Activated naive CD4-positive, alpha-beta T cell treated with anti-CD3 and anti-CD28 coated beads, Interleukin-2, amount 10 ng/mL, durations not matched to agents 7 days and 5 days (primary cell): ENCODE measurements at regions not wholly inside any gene's neighbourhood (a gene's known extent, or its start where the extent isn't known, plus 50 kb on each side); places are given as distances from the start of the nearest gene placed in this dataset.

Experiments used
- CTCF ChIA-PET: fragments of 350-600 bp; sonication (Branson Sonifier 250); formaldehyde crosslinking; loops from one replicate; lab custom pipeline; 2021; ENCODE audit warnings: antibody characterized with exemption; lab: Charles Lee
- DNase-seq: peaks from one replicate; pipeline ENCODE4 v3.0.0-alpha.2; 2020
- H3K27ac Mint-ChIP-seq: one replicate; pipeline ENCODE4 v1.8.0; 2021; ENCODE audit warnings: mild to moderate bottlenecking, moderate library complexity, mixed read lengths
- H3K27me3 Mint-ChIP-seq: one replicate; pipeline ENCODE4 v1.8.0; 2021; ENCODE audit warnings: mild to moderate bottlenecking, mixed read lengths
- H3K36me3 Mint-ChIP-seq: one replicate; pipeline ENCODE4 v1.8.0; 2021; ENCODE audit warnings: mixed read lengths
- H3K4me1 Mint-ChIP-seq: one replicate; pipeline ENCODE4 v1.8.0; 2021; ENCODE audit warnings: mixed read lengths
- H3K4me3 Mint-ChIP-seq: one replicate; pipeline ENCODE4 v1.8.0; 2021; ENCODE audit warnings: mild to moderate bottlenecking, moderate library complexity, mixed read lengths
- H3K9me3 Mint-ChIP-seq: one replicate; pipeline ENCODE4 v1.8.0; 2021; ENCODE audit warnings: mixed read lengths

GRCh38 chr3:61443886-61444285 is 117.5 kb upstream of the PTPRG start:
- DNase-seq = no peak
- Mint-ChIP-seq H3K4me1 (no peaks in the 10 kb centered on the region), H3K36me3 (no peaks in the 10 kb centered on the region), H3K27me3 (no peaks in the 10 kb centered on the region), H3K9me3 (no peaks in the 10 kb centered on the region), H3K4me3 (no peak overlapping the region), H3K27ac (no peak overlapping the region)
- CTCF ChIA-PET = interaction anchor here (0.7 kb wide), 1 partner anchor 87 kb away, joined by 3 read pairs; no protein-coding TSS in a partner anchor

GRCh38 chr3:61444782-61445181 is 116.6 kb upstream of the PTPRG start:
- H3K27ac Mint-ChIP-seq = no peak overlapping the region
- no peak for DNase-seq

DNA sequence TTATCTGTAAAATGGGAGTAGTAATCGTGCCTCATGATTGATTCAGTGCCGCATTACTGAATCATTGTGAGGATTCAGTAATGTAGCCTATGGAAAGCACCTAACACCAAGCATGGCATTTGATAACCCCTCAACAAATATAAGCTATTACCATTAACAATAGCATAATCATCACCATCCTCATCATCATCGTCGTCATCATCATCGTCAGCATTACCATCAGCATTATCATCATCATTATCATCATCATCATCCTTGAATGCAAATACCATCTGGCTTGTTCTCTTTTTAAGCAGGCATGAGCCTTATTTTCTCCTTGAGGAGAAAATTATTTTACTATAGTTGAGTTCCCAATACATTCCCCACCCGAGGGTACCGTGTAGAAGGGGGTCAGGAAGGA is 115.4 kb upstream of the PTPRG start:
- no peaks in the 10 kb centered on the region for H3K27me3 Mint-ChIP-seq
- CTCF ChIA-PET = no interaction called here
- no peaks in the 10 kb centered on the region for H3K4me1 Mint-ChIP-seq
- H3K27ac Mint-ChIP-seq = no peak overlapping the region
- no peak for DNase-seq
- H3K4me3 Mint-ChIP-seq = no peak overlapping the region
- H3K9me3 Mint-ChIP-seq = no peaks in the 10 kb centered on the region
- no peaks in the 10 kb centered on the region for H3K36me3 Mint-ChIP-seq

More at GRCh38 chr3:61444782-61445181, 116.6 kb upstream of the PTPRG start:
- Mint-ChIP-seq H3K9me3 (no peaks in the 10 kb centered on the region), H3K27me3 (no peaks in the 10 kb centered on the region), H3K4me3 (no peak overlapping the region), H3K4me1 (no peaks in the 10 kb centered on the region), H3K36me3 (no peaks in the 10 kb centered on the region)
- CTCF ChIA-PET = no interaction called here

GRCh38 chr3:61446341-61446740 is 115.0 kb upstream of the PTPRG start:
- no peaks in the 10 kb centered on the region for H3K9me3 Mint-ChIP-seq
- H3K36me3 Mint-ChIP-seq = no peaks in the 10 kb centered on the region
- H3K4me3 Mint-ChIP-seq = no peak overlapping the region
- CTCF ChIA-PET = interaction anchor here (0.6 kb wide), 1 partner anchor 11 kb away, joined by 3 read pairs; no protein-coding TSS in a partner anchor
- H3K4me1 Mint-ChIP-seq = no peaks in the 10 kb centered on the region
- DNase-seq = no peak
- no peaks in the 10 kb centered on the region for H3K27me3 Mint-ChIP-seq
- H3K27ac Mint-ChIP-seq = no peak overlapping the region

GRCh38 chr3:61448378-61448777 is 113.0 kb upstream of the PTPRG start:
- Mint-ChIP-seq H3K36me3 (no peaks in the 10 kb centered on the region), H3K4me3 (no peak overlapping the region), H3K4me1 (no peaks in the 10 kb centered on the region), H3K27me3 (peaks cover 4% of the 10 kb centered on the region), H3K27ac (no peak overlapping the region), H3K9me3 (no peaks in the 10 kb centered on the region)
- no peak for DNase-seq
- CTCF ChIA-PET = no interaction called here

GRCh38 chr3:61449327-61450040 is 111.9 kb upstream of the PTPRG start:
- no peak overlapping the region for H3K27ac Mint-ChIP-seq
- no peaks in the 10 kb centered on the region for H3K4me1 Mint-ChIP-seq
- H3K9me3 Mint-ChIP-seq = no peaks in the 10 kb centered on the region

DNA sequence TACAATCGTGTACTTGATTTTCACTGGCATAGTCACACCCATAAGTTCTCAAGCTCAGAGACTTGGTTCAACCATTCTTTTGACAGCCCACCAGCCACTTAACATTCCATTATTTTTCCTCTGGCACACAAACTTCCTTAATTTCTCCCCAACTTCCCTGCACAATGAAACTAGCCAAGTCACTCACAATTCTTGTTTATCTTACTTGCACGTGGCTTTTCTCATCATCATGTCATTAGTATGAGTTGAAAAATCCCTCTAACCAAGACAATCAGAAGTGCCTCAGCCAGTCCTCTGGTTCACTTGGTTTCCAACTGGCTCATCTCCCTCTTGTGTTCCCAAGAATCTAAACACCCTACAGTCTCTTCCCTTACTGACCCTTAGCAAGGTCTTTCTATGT is 110.5 kb upstream of the PTPRG start:
- DNase-seq = no peak
- Mint-ChIP-seq H3K36me3 (no peaks in the 10 kb centered on the region), H3K9me3 (no peaks in the 10 kb centered on the region), H3K4me1 (no peaks in the 10 kb centered on the region), H3K4me3 (no peak overlapping the region), H3K27ac (no peak overlapping the region), H3K27me3 (peaks cover 4% of the 10 kb centered on the region)
- CTCF ChIA-PET = no interaction called here

More at GRCh38 chr3:61449327-61450040, 111.9 kb upstream of the PTPRG start:
- Mint-ChIP-seq H3K36me3 (no peaks in the 10 kb centered on the region), H3K27me3 (peaks cover 4% of the 10 kb centered on the region), H3K4me3 (no peak overlapping the region)
- DNase-seq = no peak
- CTCF ChIA-PET = no interaction called here

- DNase-seq = no peak
- H3K9me3 Mint-ChIP-seq = no peaks in the 10 kb centered on the region
- no peak overlapping the region for H3K27ac Mint-ChIP-seq
- CTCF ChIA-PET = interaction anchor here (1.3 kb wide), 1 partner anchor 9 kb away, joined by 3 read pairs; no protein-coding TSS in a partner anchor
- H3K4me1 Mint-ChIP-seq = no peaks in the 10 kb centered on the region
- H3K4me3 Mint-ChIP-seq = no peak overlapping the region
- H3K27me3 Mint-ChIP-seq = peaks cover 4% of the 10 kb centered on the region
- H3K36me3 Mint-ChIP-seq = no peaks in the 10 kb centered on the region
Measured at GRCh38 chr3:61451841-61452240, 109.5 kb upstream of the PTPRG start.

GRCh38 chr3:61452535-61453090 is 108.8 kb upstream of the PTPRG start:
- Mint-ChIP-seq H3K4me1 (no peaks in the 10 kb centered on the region), H3K4me3 (no peak overlapping the region), H3K9me3 (no peaks in the 10 kb centered on the region), H3K27me3 (peaks cover 4% of the 10 kb centered on the region), H3K27ac (no peak overlapping the region), H3K36me3 (no peaks in the 10 kb centered on the region)
- CTCF ChIA-PET = interaction anchor here (0.6 to 1.3 kb wide), 2 partner anchors 8 to 984 kb away, joined by 3 read pairs; no protein-coding TSS in a partner anchor
- DNase-seq = no peak

- CTCF ChIA-PET = no interaction called here
- DNase-seq = no peak
- no peaks in the 10 kb centered on the region for H3K4me1 Mint-ChIP-seq
- no peaks in the 10 kb centered on the region for H3K9me3 Mint-ChIP-seq
- peaks cover 4% of the 10 kb centered on the region for H3K27me3 Mint-ChIP-seq
- no peak overlapping the region for H3K4me3 Mint-ChIP-seq
- H3K36me3 Mint-ChIP-seq = no peaks in the 10 kb centered on the region
- no peak overlapping the region for H3K27ac Mint-ChIP-seq
Measured at GRCh38 chr3:61454006-61454585, 107.3 kb upstream of the PTPRG start.

DNA sequence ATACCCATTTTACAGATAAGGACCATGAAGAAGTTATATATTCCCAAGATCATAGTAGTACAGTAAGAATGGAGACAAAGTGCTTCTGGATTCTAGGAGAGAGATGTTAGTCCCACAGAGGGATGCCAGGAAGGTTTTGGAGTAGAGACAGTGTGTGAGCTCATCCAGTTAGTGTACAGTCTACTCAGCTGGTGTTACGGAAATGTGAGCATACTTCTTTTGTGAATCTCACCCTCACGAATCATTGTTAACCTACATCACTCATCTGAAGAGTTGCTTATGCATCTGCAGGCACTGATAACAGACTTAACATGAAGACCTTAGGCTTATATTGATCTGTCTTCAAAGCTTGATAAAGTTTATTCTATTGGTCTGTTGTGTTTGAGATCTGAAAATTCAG is 106.6 kb upstream of the PTPRG start:
- Mint-ChIP-seq H3K36me3 (no peaks in the 10 kb centered on the region), H3K4me3 (no peak overlapping the region), H3K27me3 (peaks cover 4% of the 10 kb centered on the region), H3K4me1 (no peaks in the 10 kb centered on the region), H3K27ac (no peak overlapping the region), H3K9me3 (no peaks in the 10 kb centered on the region)
- CTCF ChIA-PET = no interaction called here
- no peak for DNase-seq

DNA sequence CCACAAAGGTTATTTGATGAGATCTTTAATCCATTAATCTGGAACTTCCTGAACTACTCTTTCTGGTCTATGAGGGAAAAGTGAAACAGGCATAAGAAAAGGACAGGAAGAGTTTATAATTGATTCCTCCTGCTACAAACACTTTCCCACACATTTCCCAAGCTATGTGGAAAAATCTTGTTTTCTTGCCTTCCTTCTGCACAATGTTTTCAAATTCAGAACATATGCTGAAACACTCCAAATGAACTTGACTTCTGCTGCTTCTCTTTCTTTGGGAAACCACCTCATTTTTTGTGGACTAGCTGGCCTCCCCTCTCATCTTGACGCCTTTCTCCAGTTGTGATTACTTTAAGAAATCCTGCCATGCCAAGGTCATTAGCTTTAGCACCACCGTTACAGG is 100.7 kb upstream of the PTPRG start:
- Mint-ChIP-seq H3K27me3 (no peaks in the 10 kb centered on the region), H3K4me3 (no peak overlapping the region), H3K4me1 (no peaks in the 10 kb centered on the region), H3K36me3 (no peaks in the 10 kb centered on the region), H3K27ac (no peak overlapping the region), H3K9me3 (peaks cover 3% of the 10 kb centered on the region)
- DNase-seq = no peak
- CTCF ChIA-PET = interaction anchor here (0.8 kb wide), 1 partner anchor 8 kb away, joined by 3 read pairs; no protein-coding TSS in a partner anchor

DNA sequence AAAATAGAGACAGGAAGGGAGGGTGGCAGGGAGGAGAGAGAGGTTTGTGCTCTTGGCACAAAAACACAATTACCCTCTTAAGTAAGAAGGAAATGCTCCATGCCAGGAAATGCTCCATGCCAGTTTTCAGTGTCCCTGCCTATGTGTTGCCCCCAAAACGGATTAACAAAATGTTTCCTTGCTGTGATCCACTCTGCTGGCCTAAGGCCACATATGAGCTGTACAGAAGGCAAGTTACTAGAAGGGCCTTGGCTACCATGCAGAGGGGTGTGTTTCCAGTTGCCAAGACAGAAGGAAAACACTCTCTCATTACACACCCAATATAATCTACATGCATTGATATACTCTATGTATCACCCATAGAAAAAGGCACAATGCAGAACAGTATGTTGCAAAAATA is 98.2 kb upstream of the PTPRG start:
- Mint-ChIP-seq H3K27ac (no peak overlapping the region), H3K36me3 (no peaks in the 10 kb centered on the region), H3K4me3 (no peak overlapping the region), H3K4me1 (no peaks in the 10 kb centered on the region), H3K9me3 (peaks cover 3% of the 10 kb centered on the region), H3K27me3 (no peaks in the 10 kb centered on the region)
- DNase-seq = no peak
- CTCF ChIA-PET = no interaction called here

GRCh38 chr3:61464518-61465140 is 96.7 kb upstream of the PTPRG start:
- no peaks in the 10 kb centered on the region for H3K4me1 Mint-ChIP-seq
- no peaks in the 10 kb centered on the region for H3K36me3 Mint-ChIP-seq
- H3K27me3 Mint-ChIP-seq = no peaks in the 10 kb centered on the region
- no peak overlapping the region for H3K4me3 Mint-ChIP-seq
- no peak overlapping the region for H3K27ac Mint-ChIP-seq
- DNase-seq = no peak
- peaks cover 3% of the 10 kb centered on the region for H3K9me3 Mint-ChIP-seq
- CTCF ChIA-PET = no interaction called here
